NCI-H2196 treated with DMSO at 0.1 percent for 48 hours (cell line): ENCODE measurements at regions not wholly inside any gene's neighbourhood (a gene's known extent, or its start where the extent isn't known, plus 50 kb on each side); places are given as distances from the start of the nearest gene placed in this dataset.

Experiments
- DNase-seq: peaks from one replicate; lab custom pipeline; 2025; ENCODE audit not compliant: unreplicated experiment; lab: John Stamatoyannopoulos, UW

DNA sequence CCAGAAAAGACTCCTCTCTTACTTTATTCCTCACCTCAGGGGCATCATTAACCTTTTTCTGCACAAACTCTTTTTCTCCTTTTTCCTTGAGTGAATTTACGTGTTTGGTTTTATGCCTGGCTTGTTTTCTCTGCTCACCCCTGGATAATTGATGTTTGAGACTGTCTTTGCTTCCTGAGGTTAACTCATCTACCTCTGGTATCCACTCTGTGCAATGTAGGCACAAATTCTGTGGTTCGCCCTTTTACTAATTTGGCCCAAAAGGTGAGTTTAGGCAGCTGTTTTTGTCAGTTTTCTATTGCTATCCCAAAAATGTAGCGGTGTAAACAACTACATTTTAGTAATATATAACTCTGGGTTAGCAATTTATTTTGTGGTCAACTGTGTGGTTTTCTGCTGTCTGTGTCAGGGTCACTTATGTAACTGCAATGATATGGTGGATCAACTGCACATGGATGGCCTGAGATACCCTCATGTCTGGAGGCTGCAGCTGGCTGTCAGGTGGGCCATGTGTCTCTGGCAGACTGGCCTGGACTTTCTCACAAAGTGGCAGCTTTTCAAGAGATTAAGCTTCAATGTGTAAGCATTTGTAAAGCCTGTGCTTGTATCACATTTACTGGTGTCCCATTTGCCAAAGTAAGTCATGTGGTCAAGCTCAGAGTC lies 329.7 kb downstream of the FSIP2 start:
- DNase-seq: no peak

GRCh38 chr2:186069676-186070075 lies 331.1 kb downstream of the FSIP2 start:
- no peak for DNase-seq

GRCh38 chr2:186085226-186085625 lies 346.6 kb downstream of the FSIP2 start:
- DNase-seq: no peak

DNA sequence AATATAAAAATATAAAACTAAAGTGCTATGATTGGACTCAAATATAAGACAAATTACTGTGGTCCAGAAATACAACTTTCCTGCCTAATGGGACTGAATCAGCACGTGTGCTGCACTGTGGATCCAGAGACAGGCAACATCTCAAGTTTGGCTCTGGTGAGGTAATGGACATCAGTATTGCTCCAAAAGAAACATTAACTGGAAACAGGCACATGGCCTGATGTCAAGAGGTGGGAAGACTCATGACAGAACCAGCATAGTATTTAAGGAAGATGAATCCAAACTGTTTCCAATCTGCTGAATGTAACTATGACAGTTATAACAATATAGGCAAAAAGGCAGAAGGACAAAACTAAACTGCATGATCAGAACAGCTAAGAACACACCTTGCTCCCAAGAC lies 354.6 kb downstream of the FSIP2 start:
- no peak for DNase-seq

GRCh38 chr2:186098821-186099220 lies 360.2 kb downstream of the FSIP2 start:
- DNase-seq: no peak

- DNase-seq: no peak
These were observed 361.2 kb downstream of the FSIP2 start for GRCh38 chr2:186099826-186100225.

- DNase-seq: no peak
These were observed 362.0 kb downstream of the FSIP2 start for GRCh38 chr2:186100636-186101035.

- DNase-seq: no peak
These were observed 363.0 kb downstream of the FSIP2 start for GRCh38 chr2:186101616-186102015.

DNA sequence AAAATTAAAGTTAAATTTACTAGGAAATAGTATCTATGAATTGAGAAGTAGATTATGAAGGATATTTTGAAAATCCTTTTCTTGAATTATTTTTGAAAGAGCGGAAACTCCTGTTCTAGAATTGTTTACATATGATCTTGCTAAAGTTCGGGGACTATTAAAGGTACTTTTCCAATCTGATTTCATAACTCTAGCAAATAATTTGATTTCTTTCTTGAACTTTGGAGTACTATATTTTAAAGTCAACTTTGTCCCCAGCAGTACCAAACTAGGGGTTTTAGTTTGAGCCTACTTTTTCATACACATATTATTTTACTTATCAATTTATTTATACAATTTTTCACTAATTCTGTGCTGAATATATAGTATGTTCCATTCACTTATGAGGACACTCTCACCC lies 364.7 kb downstream of the FSIP2 start:
- DNase-seq: no peak

- DNase-seq: no peak
These were observed 366.6 kb downstream of the FSIP2 start for GRCh38 chr2:186105016-186105724.

DNA sequence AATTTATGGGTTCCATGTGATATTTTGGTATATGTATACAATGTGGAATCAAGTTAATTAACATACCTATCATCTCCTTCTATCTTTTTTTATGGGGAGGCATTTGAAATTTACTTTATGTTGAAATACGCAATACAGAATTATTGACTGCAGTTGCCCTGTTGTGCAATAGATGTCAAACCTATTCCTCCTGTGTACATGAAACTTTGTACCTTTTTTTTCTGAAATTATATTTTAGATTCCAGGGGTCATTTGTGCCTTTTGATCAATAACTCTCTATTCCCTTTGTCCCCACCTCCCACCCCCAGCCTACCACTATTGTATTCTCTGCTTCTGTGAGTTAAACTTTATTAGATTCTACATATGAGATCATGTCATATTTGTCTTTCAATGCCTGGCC lies 369.9 kb downstream of the FSIP2 start:
- DNase-seq: no peak

DNA sequence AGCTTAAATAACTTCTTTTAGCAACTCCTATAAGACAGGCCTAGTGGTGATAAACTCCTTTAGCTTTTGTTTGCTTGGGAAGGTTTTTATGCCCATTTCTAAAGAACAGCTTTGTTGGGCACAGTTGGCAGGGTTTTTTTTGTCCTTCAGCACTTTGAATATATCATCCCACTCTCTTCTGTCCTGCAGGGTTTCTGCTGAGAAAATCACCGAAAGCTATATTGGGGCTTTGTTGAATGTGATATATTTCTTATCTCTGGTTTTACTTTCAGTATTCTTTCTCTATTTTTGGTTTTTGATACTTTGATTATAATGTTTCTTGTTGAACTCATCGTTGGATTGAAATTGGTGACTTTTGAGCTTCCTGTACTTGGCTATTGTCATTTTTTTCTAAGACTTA lies 372.8 kb upstream of the ZC3H15 start:
- no peak for DNase-seq

DNA sequence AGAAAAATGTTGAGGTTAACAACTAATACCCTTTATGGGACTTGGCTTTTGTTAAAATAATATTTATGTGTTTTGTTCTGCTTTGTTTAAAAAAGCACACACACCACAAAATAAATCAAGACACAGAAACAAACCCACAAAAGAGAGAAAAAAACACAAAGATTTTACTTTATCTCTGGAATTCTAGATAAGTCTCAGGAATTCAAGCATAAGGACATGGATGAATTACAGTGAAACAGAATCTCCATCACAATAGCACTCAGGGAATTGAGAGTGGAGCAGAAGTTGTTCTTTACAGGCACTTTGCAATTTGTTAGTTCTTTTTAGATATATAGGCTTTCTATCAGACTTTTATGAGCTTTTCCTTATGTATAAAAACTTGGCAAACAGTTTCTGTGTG lies 360.9 kb upstream of the ZC3H15 start:
- no peak for DNase-seq

DNA sequence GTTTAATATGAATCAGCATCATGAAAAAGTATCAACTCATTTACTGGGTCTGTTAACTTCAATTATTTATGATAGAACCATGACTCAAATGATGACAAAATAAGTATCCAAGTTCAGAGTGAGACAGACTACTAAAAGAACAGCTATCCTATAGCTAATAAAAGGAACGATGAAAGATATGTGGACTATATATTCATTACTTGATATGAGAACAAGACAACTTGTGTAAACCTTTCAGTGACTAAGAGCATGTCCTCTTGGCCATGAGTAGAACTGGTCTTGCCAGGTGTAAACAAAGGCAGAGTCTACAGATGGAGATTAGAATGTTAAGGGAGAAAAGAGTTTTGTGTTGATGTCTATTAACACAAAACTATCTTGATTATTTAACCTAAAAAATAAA lies 360.4 kb upstream of the ZC3H15 start:
- no peak for DNase-seq

- DNase-seq: no peak
These were observed 359.9 kb upstream of the ZC3H15 start for GRCh38 chr2:186126181-186126580.

GRCh38 chr2:186129767-186130581 lies 356.1 kb upstream of the ZC3H15 start:
- DNase-seq: peak; percentile 84

DNA sequence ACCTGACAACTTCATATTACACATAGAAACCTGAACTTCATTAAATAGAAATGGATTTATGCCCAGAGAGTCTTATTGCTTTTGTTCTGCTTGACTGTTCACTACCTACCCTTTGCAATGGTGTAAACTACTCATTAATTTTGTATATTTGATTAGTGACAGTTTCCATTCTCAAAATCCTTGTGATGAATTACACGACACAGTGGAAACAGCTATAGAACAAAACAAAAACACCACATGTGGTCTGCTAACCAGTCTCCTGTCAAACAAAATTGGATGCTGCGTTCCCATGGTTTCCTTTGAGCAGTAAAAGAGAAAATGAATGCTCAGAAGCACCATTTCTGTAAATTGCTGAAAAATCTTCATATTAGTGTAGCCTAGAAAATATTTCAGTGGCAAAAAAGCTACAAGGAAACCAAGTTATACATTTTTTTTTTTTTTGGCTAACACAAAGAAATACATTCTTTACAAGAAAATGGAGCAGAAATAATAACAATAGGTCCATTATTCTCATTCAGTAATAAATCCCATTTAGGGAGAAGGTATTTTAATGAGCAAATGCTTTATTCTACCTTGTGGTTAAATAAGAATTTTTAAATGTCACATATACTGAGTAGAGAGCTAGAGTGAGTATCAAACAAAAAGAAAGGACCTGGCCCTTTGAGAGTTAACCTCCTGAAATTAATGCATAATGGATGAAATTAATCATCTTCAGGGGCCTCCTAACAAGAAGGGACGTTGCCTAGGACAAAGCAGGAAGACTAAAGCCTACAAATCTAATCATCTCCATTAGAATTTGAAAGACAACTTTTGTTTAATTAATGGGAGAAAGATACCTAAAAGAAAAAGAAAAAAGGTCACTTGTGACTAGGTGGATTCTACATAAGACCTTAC lies 355.1 kb upstream of the ZC3H15 start:
- DNase-seq: peak; percentile 23

DNA sequence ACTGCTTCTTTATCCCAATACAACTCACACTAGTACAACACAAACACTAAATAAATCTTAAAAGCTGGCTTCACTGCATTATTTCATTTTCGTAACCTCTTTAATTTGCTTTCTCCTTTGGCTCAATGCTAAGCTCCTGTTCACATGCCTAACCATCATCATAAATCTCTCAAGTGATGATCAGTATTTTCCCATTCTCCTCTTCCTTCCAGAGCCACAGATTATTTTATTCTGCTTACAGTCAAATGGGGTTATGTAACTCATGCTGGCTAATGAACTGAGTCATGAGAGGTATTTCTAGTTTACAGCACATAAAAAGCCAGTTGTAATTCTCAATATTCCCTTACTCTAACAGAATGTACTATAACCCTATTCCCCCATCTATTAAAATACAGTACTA lies 350.4 kb upstream of the ZC3H15 start:
- no peak for DNase-seq

DNA sequence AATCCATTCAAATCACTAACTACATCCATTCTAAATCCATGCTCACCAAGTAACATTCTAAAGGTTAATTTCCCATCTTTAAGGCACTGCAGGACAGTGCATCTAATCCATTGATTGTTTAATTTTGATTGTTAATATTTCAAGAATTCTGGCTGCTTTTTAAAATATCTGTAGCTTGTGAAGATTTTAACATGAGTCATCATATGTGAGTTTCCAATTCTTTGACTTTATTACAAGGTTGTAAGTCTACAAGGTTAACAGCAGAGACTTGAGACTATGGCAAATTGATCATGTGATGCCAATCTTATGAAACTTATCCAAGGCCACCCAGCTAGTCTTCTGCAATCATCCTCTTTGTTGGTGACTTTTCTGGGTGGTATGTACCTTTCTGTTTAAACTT lies 349.2 kb upstream of the ZC3H15 start:
- no peak for DNase-seq

- DNase-seq: no peak
These were observed 347.2 kb upstream of the ZC3H15 start for GRCh38 chr2:186138845-186139244.

DNA sequence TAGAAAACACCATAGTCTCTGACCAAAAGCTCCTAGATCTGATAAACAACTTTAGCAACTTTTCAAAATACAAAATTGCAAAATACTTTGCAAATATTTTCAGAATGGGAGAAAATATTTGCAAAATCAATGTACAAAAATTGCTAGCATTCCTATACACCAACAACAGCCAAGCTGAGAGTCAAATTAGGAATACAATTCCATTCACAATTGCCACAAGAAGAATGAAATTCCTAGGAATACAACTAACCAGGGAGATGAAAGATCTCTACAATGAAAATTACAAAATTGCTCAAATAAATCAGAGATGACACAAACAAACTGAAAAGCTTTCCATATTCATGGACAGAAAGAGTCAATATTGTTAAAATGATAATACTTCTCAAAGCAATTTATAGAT lies 327.0 kb upstream of the ZC3H15 start:
- no peak for DNase-seq
